ENCODE measurements at regions not wholly inside any gene's neighbourhood (a gene's known extent, or its start where the extent isn't known, plus 50 kb on each side); places are given as distances from the start of the nearest gene placed in this dataset.

- no peak for TF ChIP-seq CTCF (conservative IDR thresholded peaks at IDR 0.05; ENCODE audit: low read length)
- no peak overlapping the region for H3K4me3 ChIP-seq (ENCODE audit: low read length)
- no peak for DNase-seq (ENCODE audit: low read depth)
These were observed 126.8 kb upstream of the IRS2 start for GRCh38 chr13:109913186-109913585.

- DNase-seq (ENCODE audit: low read depth): no peak
- TF ChIP-seq CTCF (conservative IDR thresholded peaks at IDR 0.05; ENCODE audit: low read length): no peak
- no peak overlapping the region for H3K4me3 ChIP-seq (ENCODE audit: low read length)
These were observed 123.8 kb upstream of the IRS2 start for GRCh38 chr13:109910194-109910593.

GRCh38 chr13:109906976-109907375 is 120.6 kb upstream of the IRS2 start:
- peak; percentile 29 for DNase-seq (ENCODE audit: low read depth)
- TF ChIP-seq CTCF (conservative IDR thresholded peaks at IDR 0.05; ENCODE audit: low read length): no peak
- H3K4me3 ChIP-seq (ENCODE audit: low read length): no peak overlapping the region

GRCh38 chr13:109904218-109904617 is 117.8 kb upstream of the IRS2 start:
- DNase-seq (ENCODE audit: low read depth): no peak
- no peak for TF ChIP-seq CTCF (conservative IDR thresholded peaks at IDR 0.05; ENCODE audit: low read length)

GRCh38 chr13:109900741-109901140 is 114.4 kb upstream of the IRS2 start:
- H3K4me3 ChIP-seq (ENCODE audit: low read length): no peak overlapping the region
- no peak for DNase-seq (ENCODE audit: low read depth)

More at GRCh38 chr13:109904218-109904617, 117.8 kb upstream of the IRS2 start:
- H3K4me3 ChIP-seq (ENCODE audit: low read length): no peak overlapping the region

GRCh38 chr13:109900320-109900719 is 113.9 kb upstream of the IRS2 start:
- TF ChIP-seq CTCF (conservative IDR thresholded peaks at IDR 0.05; ENCODE audit: low read length): no peak
- H3K4me3 ChIP-seq (ENCODE audit: low read length): no peak overlapping the region
- DNase-seq (ENCODE audit: low read depth): no peak

More at GRCh38 chr13:109900741-109901140, 114.4 kb upstream of the IRS2 start:
- no peak for TF ChIP-seq CTCF (conservative IDR thresholded peaks at IDR 0.05; ENCODE audit: low read length)

GRCh38 chr13:109899748-109900147 is 113.4 kb upstream of the IRS2 start:
- DNase-seq (ENCODE audit: low read depth): no peak
- TF ChIP-seq CTCF (conservative IDR thresholded peaks at IDR 0.05; ENCODE audit: low read length): no peak
- no peak overlapping the region for H3K4me3 ChIP-seq (ENCODE audit: low read length)

Data from AG10803 (cell line).